Activated CD8-positive, alpha-beta memory T cell treated with anti-CD3 and anti-CD28 coated beads, Interleukin-2, amount 50 U/mL, for 4 hours (primary cell): ENCODE measurements at regions not wholly inside any gene's neighbourhood (a gene's known extent, or its start where the extent isn't known, plus 50 kb on each side); places are given as distances from the start of the nearest gene placed in this dataset.
"Not testable (repeated sequence)": the region's sequence is repeated elsewhere in the genome, so short reads cannot be mapped to it uniquely, and the experiment has no call there.

Experiments
- DNase-seq: peaks from one replicate; pipeline ENCODE4 v3.0.0-alpha.2; 2020

- no peak for DNase-seq
Observed at GRCh38 chrX:131595120-131595519, 51.2 kb downstream of the OR13H1 start.

- DNase-seq, result no peak
Observed at GRCh38 chrX:131607792-131608369, 64.0 kb downstream of the OR13H1 start.

DNA sequence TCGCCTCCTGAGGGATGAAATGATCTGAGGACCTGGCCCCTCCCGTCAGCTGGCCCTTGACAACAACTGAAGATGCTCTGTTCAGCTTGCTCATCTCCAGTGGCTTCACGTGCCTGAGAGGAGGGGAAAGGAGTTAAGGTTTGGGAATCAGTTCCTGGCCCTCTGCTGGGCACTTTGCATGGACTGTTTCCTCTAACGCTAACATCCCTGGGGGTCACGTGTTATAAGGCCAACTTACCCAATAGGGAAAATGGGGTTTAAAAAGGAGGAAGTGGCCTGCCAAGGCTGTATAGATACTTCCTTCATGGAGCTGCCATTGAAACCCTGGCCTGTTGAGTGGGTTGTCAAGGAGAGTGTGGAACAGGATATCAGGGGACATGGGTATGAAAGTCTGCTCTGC lies 65.6 kb downstream of the OR13H1 start:
- no peak for DNase-seq

- no peak for DNase-seq
Observed at GRCh38 chrX:131613260-131613659, 69.4 kb downstream of the OR13H1 start.

DNA sequence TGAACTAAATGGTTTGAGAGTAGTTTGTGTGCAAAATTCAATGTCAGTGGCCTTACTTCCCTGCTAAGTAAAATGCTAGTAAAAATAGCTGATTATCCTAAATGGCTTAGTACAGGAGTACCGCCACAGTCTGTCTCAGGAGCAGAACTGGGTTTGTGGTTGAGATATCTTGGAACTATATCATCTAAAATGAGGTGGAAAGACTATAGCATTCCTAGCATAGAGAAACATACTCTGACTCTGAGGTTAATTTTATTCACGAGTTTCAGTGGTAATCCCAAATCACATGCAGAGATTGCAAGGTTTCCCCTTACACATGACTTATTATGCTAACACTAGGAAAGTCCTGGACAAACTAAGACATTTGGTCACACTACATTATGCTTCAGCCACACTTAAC lies 70.4 kb downstream of the OR13H1 start:
- no peak for DNase-seq

DNA sequence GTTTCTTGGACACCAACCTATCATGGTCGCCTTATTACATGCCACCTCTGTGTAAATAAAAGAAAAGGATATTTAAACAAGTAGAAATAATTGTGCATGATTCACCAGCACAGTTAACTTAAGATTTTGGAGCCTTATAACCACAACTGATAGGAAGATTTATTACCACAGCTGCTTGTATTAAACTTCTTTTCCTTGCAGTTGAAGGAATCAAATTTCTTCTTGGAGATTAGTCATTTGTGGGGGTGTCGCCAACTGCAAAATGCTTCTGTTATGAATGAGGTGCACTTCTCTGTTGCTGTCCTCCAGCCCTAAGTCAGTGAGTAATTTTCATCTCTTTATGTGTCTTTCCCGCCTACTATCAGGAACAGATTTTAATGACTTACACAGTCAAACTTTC lies 73.3 kb downstream of the OR13H1 start:
- no peak for DNase-seq

DNA sequence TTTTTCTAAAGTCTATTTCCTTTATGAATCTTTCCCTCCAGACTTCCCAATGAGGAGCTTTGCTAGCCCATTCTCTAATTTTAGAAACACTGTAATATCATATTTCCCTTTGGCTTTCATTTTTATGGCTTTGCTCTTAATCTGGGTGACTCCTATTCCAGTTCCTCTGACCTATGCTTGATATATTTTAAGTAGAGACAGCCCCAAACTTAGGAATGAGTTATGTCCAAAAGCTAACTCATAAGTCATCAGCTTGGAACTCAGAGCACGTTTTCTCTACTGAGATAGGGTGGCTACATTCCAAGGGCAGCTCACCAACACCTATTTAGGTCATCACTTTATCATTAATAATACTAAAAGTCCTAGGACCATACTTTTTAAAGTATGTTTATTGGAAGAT lies 77.8 kb downstream of the OR13H1 start:
- DNase-seq, result no peak

DNA sequence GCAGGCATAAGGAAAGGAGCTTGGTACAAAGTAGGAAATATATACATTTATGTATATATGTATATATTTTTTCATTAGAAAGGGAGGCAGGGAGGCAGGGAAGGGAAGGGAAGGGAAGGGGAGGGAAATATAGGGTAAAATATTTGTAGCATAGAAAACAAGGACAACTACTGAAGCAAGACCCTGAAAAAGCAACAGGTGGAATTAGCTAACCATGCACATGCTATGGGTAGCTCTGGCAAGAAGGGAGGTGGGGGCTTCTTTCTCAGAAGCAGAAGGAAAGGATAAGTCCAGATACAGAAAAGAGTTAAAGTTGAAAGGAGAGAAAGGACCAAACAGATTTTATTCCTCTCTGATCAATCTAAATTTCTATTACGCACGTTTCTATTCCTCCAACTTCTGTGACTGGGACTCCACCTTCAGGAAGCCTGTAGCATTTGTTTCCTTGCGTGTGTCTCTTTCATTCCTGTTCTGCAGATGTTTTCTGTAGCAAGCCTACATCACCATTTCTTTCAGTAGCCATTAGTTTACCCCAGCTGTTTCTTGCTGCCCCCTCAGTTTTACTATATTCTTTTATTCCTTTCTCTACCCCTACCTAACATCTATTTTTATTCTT lies 82.9 kb downstream of the OR13H1 start:
- no peak for DNase-seq

- no peak for DNase-seq
Observed at GRCh38 chrX:131630534-131630933, 86.7 kb downstream of the OR13H1 start.

DNA sequence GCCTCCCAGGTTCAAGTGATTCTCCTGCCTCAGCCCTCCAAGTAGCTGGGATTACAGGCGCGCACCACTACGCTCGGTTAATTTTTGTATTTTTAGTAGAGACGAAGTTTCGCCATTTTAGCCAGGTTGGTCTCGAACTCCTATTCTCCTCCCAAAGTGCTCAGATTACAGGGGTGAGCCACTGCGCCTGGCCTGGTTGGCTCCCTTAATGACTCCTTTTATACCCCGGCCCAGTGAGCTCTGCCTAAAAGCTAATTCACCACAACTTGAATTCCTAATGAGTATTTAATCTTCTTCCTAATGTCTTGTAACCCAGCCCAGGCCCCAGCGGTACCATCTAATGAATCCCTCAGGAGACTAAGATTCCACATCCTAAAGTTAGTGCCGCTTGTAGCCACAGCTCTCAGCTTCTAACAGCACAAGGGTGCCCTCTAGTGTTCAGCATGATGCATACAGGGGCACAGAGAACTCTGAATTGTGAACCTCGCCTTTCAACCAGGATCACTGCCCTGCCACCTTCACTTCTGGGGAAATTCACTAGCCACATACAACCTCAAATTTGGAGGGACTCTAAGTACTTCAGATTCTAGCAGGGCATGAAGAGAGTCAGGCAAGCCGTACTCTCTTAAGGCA lies 89.5 kb downstream of the OR13H1 start:
- peak; percentile 41 for DNase-seq

DNA sequence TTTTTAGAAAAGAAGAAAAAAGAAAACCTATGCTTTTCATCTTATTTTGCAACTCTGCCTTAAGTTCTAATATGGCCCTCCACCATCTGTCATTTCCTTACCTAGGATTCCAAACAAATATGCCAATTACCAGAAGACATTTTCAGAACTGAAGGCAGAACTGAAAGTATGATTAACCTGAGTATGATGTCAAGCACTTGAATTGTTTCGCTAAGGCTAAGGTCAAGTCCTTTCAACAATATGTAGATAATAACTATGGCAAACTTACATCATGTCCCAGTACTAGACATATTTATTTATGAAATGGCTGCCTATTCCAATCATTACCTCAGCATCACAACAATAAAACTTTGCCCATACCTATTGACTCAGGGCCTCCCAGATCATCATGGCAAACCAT lies 91.0 kb downstream of the OR13H1 start:
- no peak for DNase-seq

- no peak for DNase-seq
Observed at GRCh38 chrX:131646106-131646505, 102.2 kb downstream of the OR13H1 start.

DNA sequence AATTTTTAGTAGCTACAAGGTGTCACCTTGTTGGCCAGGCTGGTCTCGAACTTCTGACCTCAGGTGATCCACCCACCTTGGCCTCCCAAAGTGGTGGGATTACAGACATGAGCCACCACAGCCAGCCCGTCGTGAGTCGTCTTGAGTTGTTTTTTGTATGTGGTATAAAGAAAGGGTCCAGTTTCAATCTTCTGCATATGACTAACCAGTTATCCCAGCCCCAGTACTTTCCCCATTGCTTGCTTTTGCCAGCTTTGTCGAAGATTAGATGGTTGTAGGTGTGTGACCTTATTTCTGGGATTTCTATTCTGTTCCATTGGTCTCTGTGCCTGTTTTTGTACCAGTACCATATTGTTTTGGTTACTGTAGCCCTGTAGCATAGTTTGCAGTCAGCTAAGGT lies 105.9 kb downstream of the OR13H1 start:
- DNase-seq, result no peak

- DNase-seq, result no peak
Observed at GRCh38 chrX:131650637-131651410, 107.0 kb downstream of the OR13H1 start.

GRCh38 chrX:131663726-131664125 lies 119.9 kb downstream of the OR13H1 start:
- DNase-seq, result not testable (repeated sequence)

DNA sequence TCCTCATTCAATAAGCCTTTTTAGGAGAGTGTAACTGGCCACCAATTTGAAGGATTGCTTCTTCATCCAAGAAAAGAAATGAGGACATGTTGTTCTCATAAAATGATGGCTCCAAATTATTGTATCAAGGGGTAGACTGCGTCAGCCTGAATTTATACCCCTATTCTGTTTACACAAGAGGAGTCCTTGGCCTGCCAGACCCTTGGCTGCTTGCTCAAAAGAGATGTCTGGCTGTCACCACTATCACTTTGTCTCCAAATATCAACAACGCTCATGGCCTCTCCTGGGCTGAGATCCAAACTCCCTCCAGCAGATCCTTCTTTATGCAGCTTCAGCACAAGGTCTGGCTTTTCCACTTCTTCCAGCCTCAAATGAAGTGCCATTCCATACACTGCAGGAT lies 127.9 kb downstream of the OR13H1 start:
- DNase-seq, result no peak

DNA sequence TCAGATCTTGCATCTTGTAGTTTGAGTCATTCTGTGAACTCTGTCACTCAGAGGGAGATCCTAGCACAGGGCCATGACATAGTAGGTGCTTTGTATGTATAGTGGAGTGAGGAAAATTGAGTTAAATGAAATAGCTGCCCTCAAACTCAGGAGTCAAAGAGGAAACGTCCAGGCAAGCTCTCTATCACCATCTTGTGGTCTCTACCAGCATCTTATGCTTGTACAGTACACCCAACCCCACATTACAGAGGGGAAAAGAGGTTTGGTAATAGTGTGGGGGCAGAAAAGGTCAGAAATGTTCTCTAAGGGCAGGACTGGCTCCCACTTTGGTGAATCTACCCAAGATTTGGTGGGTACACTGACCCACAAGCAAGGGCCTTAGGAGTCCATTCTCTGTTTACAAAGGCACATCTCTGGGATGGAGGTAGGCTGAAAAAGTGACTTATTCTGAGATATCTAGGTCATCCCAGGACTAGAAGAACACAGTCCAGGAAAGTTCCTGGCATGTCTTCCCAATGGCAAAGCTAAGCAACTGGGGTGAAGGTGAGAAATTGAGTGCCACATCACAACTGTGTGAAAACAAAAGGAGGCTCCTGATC lies 131.8 kb downstream of the OR13H1 start:
- DNase-seq, result no peak

DNA sequence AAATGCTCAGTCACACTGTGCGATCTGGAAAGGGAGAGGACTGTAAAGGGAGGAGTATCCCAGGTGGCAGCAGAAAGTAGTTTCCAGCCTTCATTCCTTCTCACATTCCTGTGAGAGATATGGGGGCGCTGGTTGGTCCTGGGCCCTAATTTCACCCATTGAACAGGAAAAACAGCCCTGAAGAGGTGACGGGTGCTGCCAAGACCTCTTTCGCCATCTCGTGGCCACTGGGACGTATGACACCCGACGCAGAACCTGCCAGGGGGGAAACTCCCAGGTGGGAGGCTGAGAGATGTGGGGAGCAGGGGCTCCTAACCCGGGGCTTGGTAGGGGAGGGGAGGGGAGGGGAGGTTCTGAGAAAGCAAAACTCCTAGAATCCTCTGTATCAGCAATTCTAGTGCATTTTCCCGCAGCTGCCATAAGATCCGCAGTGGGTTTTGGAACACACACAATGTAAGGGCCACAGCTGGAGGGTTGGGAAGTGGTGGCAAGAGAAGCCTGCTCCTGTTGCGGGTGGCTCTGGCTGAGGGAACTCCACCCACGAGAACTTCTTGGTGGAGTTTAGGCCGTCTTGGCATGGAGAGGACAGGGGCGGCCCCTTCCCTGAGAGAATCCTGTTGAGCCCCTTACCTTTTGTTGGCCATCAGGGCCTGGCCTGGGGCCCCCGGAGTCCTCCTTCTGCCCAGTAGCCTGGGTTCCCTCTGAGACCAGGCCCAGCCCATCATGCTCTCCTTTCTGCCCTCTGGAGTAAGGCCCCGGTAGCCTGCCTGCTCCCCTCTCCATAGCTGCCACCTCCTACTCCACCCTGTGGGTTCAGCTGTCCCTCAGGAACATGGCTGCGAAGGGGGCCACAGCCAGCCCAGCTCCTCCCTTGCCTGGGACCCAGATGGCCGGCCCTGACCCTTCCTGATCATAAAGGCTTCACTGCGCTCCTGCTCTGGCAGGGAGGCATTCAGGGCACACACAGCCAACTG lies 134.1 kb downstream of the OR13H1 start:
- DNase-seq, result peak; percentile 50

GRCh38 chrX:131682735-131683134 lies 138.9 kb downstream of the OR13H1 start:
- not testable (repeated sequence) for DNase-seq

DNA sequence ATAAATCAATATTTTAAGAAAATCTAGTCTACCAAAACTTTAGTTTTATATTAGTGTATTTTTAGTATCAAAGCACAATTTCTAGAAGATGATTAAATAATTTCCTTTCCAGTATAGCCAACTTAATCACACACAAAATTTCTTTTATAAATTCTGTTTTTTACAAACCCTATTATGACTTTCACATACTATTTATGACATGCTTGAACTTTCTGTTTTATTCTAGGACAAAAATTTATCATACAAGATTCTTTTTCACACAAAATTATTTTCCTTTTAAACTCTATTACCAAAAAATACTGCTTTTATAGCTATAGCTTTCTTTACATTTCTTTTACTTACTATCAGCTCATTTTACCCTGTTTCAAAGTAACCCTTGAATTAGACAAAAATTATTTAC lies 149.5 kb downstream of the OR13H1 start:
- no peak for DNase-seq

- not testable (repeated sequence) for DNase-seq
Observed at GRCh38 chrX:131696989-131697388, 153.1 kb downstream of the OR13H1 start.

DNA sequence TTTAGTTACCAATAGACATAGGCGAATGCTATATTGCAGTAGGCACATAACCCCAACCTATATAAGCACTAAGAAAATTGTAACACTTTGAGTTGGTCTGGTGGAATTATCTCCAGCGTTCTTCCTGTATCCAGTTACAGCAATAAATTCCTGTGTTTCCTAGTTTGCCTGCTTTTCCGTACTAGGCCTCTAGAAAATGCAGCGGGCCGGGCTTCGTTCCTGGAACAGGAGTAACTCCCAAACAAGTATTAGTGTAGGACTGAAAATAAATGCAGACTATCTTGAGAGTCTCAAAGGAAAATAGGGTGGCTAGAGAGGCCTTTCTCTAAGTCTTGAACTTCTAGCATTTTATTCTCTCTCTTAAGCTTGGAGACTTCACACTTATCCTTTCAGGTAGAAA lies 159.8 kb downstream of the OR13H1 start:
- DNase-seq, result no peak
